Fibroblast of the aortic adventitia (primary cell): ENCODE measurements at regions not wholly inside any gene's neighbourhood (a gene's known extent, or its start where the extent isn't known, plus 50 kb on each side); places are given as distances from the start of the nearest gene placed in this dataset.

ENCODE experiments used
- DNase-seq: peaks from one replicate; pipeline ENCODE4 v3.0.0-alpha.2; 2010; ENCODE audit warnings: low read depth
- H3K4me3 ChIP-seq: 2 replicates; pipeline ENCODE4 v1.5.1; 2011; ENCODE audit warnings: low read depth, mild to moderate bottlenecking, control low read depth, low read length, moderate library complexity
- TF ChIP-seq, protein P1 (sequence below): IDR thresholded peaks from 2 replicates; pipeline ENCODE4 v1.5.1; 2011; ENCODE audit warnings: mild to moderate bottlenecking, low read length, control low read depth, inconsistent platforms; ENCODE audit not compliant: insufficient read depth

DNA sequence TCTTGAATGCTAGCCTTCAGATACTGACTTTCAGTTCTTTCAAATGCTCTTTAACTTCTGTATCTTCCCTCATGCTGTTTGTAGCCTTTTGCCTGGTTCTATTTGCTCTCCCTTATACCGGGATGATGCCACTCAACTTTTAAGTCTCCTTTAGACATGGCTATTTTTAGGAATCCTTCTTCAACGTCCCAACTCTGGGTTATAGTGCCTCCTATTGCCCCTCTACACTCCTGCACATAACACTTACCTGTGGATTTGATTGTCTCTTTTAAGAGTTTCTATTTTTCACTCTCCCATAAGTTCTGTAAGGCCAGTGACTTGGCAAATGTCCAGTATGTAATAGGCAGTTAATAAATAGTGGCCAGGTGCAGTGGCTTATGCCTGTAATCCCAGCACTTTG is 343.0 kb downstream of the KLF5 start:
- no peak for DNase-seq
- H3K4me3 ChIP-seq: no peak overlapping the region
- TF ChIP-seq, protein P1, sequence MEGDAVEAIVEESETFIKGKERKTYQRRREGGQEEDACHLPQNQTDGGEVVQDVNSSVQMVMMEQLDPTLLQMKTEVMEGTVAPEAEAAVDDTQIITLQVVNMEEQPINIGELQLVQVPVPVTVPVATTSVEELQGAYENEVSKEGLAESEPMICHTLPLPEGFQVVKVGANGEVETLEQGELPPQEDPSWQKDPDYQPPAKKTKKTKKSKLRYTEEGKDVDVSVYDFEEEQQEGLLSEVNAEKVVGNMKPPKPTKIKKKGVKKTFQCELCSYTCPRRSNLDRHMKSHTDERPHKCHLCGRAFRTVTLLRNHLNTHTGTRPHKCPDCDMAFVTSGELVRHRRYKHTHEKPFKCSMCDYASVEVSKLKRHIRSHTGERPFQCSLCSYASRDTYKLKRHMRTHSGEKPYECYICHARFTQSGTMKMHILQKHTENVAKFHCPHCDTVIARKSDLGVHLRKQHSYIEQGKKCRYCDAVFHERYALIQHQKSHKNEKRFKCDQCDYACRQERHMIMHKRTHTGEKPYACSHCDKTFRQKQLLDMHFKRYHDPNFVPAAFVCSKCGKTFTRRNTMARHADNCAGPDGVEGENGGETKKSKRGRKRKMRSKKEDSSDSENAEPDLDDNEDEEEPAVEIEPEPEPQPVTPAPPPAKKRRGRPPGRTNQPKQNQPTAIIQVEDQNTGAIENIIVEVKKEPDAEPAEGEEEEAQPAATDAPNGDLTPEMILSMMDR: no peak

DNA sequence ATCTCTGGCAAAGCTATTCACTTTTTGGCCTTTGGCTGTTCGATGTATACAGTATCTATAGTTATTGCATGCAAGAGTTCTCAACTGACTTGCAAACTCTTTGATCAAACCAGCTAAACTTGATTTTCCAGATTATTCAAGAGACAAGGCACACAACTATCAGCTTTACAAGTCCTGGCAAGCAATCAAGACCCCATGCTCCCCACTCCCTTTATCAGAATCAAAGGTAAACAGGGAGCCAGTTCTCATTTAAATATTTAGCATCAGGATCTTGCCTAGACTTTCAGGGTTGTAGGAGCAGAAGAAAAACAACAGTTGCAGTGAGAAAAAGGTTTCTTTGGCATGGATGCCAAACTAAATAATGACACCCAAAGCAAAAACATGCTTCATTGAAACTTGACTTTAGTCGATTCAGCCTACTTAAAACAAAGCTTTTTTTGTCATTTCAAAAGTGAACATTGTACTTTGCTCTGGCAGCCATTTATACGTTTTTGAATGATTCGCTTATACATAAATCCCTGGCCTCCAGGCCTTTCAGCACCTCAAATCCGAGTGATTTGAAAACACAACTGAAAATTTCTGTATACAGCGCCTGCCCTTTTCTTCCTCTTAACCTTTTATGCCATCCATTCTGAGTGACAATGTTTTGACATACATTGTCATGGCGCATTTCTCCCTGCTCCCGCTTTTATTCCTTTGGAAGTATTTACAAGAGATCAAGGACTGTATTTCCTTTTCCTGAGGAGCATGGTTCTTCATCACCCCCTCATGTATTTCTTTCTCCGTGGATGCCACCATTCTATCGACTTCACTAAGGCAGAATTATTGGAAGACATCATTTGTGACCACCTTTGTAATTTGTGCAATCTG is 340.8 kb downstream of the KLF5 start:
- TF ChIP-seq, protein P1: no peak
- DNase-seq: no peak
- H3K4me3 ChIP-seq: no peak overlapping the region

DNA sequence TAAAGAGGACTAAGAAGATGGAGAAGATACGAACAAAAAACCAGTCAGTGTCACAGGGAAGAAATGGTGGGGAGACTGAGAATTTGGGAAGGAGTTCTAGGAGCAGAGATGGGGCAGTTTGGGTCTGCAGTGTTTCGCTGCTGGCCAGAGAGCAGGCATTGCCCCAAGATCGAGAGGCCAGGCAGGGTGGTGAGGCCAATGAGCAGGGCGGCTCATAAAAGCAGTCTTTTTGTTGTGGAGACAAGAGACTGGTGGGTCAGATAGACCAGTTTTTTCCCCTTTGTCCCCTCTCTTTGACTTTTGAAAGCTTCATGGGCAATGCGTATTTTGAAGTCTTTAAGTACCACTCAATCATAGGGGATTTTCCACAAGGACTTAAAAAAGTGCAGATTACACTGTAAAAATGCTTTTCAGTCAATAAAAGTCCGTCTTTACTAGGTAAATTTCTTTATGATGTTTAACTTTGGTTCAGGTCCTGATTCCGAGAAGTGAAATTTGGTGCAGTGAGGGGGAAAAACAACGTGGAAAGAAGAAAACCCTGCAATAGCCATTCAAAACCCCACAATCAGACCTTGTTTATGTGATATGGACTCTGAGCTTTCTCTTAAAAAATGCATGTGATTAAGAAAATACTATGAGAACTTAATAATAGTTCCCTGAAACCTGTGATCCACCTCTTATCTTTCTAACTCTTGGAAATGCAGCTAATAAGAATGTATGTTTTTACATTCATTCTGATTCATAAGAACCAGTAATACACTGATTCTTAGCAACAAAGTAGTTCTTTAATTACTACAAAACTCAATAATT is 338.9 kb downstream of the KLF5 start:
- H3K4me3 ChIP-seq: no peak overlapping the region
- DNase-seq: no peak
- TF ChIP-seq, protein P1: no peak

DNA sequence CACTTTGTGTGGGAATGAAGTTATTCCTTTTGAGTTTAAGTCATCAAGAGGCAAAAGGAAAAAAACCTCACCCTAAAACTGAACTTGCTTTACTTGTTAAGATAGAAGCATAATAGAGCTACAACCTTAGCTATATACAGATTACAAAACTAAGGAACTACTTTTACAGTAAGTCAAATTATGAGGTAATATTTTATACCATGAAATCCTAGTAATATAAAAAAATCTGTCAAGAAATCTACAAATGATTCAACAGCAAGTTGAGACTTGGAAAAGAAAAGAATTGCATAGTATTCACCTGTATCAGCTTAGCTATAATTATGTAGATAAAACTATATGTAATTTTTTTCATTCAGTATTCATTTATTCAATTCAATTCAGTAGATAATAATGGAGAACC is 335.3 kb downstream of the KLF5 start:
- no peak for DNase-seq
- TF ChIP-seq, protein P1: no peak
- no peak overlapping the region for H3K4me3 ChIP-seq

DNA sequence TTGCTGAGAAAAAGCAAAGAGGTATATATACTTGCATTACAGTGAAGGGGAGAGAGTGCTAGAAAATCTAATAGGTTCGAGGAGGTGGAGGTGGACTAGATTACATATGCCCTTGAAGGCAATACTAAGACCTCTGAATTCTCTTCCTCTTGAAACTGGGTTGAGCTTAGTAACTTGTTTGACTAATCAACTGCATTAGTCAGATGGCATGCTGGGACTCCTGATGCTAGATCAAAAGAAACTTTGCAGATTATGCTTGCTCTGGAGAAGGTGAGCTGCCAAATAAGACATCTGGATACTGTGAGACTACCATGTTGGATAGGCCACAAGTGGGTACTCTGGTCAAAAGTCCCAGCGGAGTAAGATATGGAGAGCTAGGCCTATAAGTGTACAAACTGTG is 331.3 kb downstream of the KLF5 start:
- H3K4me3 ChIP-seq: no peak overlapping the region
- TF ChIP-seq, protein P1: no peak
- no peak for DNase-seq

DNA sequence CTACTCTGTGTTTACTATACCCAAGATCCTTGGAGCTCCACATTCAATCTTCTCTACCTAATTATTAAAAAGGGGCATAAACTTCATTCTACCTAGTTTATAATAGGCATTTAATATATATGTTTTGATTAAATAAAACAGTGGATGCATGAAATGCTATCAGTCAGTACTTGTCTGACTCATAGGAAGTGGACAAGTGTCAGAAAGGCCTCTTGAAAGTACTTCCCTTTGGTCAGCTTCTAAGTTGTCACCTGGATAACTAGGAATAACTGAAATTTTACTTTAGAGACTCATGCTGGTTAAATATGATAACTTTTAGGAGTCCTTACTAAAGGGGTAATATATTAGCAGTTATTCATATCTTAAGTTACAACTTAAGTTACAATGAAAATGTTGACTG is 329.8 kb downstream of the KLF5 start:
- no peak for DNase-seq
- TF ChIP-seq, protein P1: no peak
- no peak overlapping the region for H3K4me3 ChIP-seq
